SJCRH30 (cell line): ENCODE measurements at regions not wholly inside any gene's neighbourhood (a gene's known extent, or its start where the extent isn't known, plus 50 kb on each side); places are given as distances from the start of the nearest gene placed in this dataset.
"Not testable (repeated sequence)": the region's sequence is repeated elsewhere in the genome, so short reads cannot be mapped to it uniquely, and the experiment has no call there.

ENCODE experiments used
- DNase-seq, 2 experiments: peaks; one replicate each; pipeline ENCODE4 v3.0.0-alpha.2; 2015 to 2020
- H3K27ac ChIP-seq: fragments of 250-450 bp; sonication (Bioruptor Pico); 2 replicates; pipeline ENCODE4 v1.5.1; 2020; ENCODE audit warnings: mild to moderate bottlenecking, moderate library complexity
- H3K27me3 ChIP-seq: fragments of 250-450 bp; sonication (Bioruptor Pico); 2 replicates; pipeline ENCODE4 v1.5.1; 2020; ENCODE audit warnings: mild to moderate bottlenecking, moderate library complexity
- H3K36me3 ChIP-seq: fragments of 250-450 bp; sonication (Bioruptor Pico); 2 replicates; pipeline ENCODE4 v1.5.1; 2020; ENCODE audit warnings: mild to moderate bottlenecking, moderate library complexity
- H3K4me1 ChIP-seq: fragments of 250-450 bp; sonication (Bioruptor Pico); 2 replicates; pipeline ENCODE4 v1.5.1; 2020; ENCODE audit warnings: mild to moderate bottlenecking, moderate library complexity
- H3K4me3 ChIP-seq: fragments of 250-450 bp; sonication (Bioruptor Pico); 2 replicates; pipeline ENCODE4 v1.5.1; 2020; ENCODE audit warnings: mild to moderate bottlenecking, moderate library complexity
- H3K9me3 ChIP-seq: fragments of 250-450 bp; sonication (Bioruptor Pico); replicated peaks from 2 replicates; pipeline ENCODE4 v1.5.1; 2020; ENCODE audit warnings: mild to moderate bottlenecking, moderate library complexity

GRCh38 chr4:103445377-103445776, 247.2 kb upstream of the CENPE start:
- DNase-seq: no peak
- H3K27me3 ChIP-seq: no peaks in the 10 kb centered on the region
- no peaks in the 10 kb centered on the region for H3K4me1 ChIP-seq
- no peak overlapping the region for H3K4me3 ChIP-seq
- H3K27ac ChIP-seq: no peak overlapping the region
- H3K9me3 ChIP-seq: no peaks in the 10 kb centered on the region
- no peaks in the 10 kb centered on the region for H3K36me3 ChIP-seq

- no peaks in the 10 kb centered on the region for H3K9me3 ChIP-seq
- H3K4me3 ChIP-seq: no peak overlapping the region
- no peaks in the 10 kb centered on the region for H3K36me3 ChIP-seq
- peak; percentile 9 to 23 for DNase-seq
- H3K4me1 ChIP-seq: no peaks in the 10 kb centered on the region
- no peak overlapping the region for H3K27ac ChIP-seq
- no peaks in the 10 kb centered on the region for H3K27me3 ChIP-seq
Observed at GRCh38 chr4:103443324-103443723, 245.2 kb upstream of the CENPE start.

- Histone ChIP-seq H3K9me3 (no peaks in the 10 kb centered on the region), H3K4me3 (no peak overlapping the region), H3K4me1 (0 out of 2 replicates have a peak, but pooled peaks cover 2% of the 10 kb centered on the region), H3K27ac (no peak overlapping the region), H3K27me3 (no peaks in the 10 kb centered on the region), H3K36me3 (no peaks in the 10 kb centered on the region)
- peak; percentile 20 to 29 for DNase-seq
Observed at GRCh38 chr4:103429283-103429682, 231.1 kb upstream of the CENPE start.

- no peak overlapping the region for H3K27ac ChIP-seq
- no peaks in the 10 kb centered on the region for H3K27me3 ChIP-seq
- no peak for DNase-seq
- H3K4me3 ChIP-seq: no peak overlapping the region
- no peaks in the 10 kb centered on the region for H3K36me3 ChIP-seq
- no peaks in the 10 kb centered on the region for H3K9me3 ChIP-seq
- 0 out of 2 replicates have a peak, but pooled peaks cover 2% of the 10 kb centered on the region for H3K4me1 ChIP-seq
Observed at GRCh38 chr4:103425406-103425805, 227.3 kb upstream of the CENPE start.

- no peak overlapping the region for H3K4me3 ChIP-seq
- 0 out of 2 replicates have a peak, but pooled peaks cover 2% of the 10 kb centered on the region for H3K4me1 ChIP-seq
- H3K27ac ChIP-seq: no peak overlapping the region
- DNase-seq: no peak
- H3K36me3 ChIP-seq: no peaks in the 10 kb centered on the region
- no peaks in the 10 kb centered on the region for H3K27me3 ChIP-seq
- no peaks in the 10 kb centered on the region for H3K9me3 ChIP-seq
Observed at GRCh38 chr4:103424853-103425252, 226.7 kb upstream of the CENPE start.

GRCh38 chr4:103423261-103423660, 225.1 kb upstream of the CENPE start:
- Histone ChIP-seq H3K27ac (no peak overlapping the region), H3K9me3 (no peaks in the 10 kb centered on the region), H3K4me1 (0 out of 2 replicates have a peak, but pooled peaks cover 2% of the 10 kb centered on the region), H3K4me3 (no peak overlapping the region), H3K27me3 (no peaks in the 10 kb centered on the region), H3K36me3 (no peaks in the 10 kb centered on the region)
- no peak for DNase-seq

- DNase-seq: no peak
- Histone ChIP-seq H3K4me1 (0 out of 2 replicates have a peak, but pooled peaks cover 2% of the 10 kb centered on the region), H3K4me3 (no peak overlapping the region), H3K27ac (no peak overlapping the region), H3K36me3 (no peaks in the 10 kb centered on the region), H3K27me3 (no peaks in the 10 kb centered on the region), H3K9me3 (no peaks in the 10 kb centered on the region)
Observed at GRCh38 chr4:103422467-103423219, 224.5 kb upstream of the CENPE start.

- Histone ChIP-seq H3K9me3 (0 out of 2 replicates have a peak, but pooled peaks cover 2% of the 10 kb centered on the region), H3K27me3 (no peaks in the 10 kb centered on the region), H3K36me3 (no peaks in the 10 kb centered on the region), H3K27ac (peak overlapping the region; percentile 72), H3K4me3 (no peak overlapping the region), H3K4me1 (peaks cover 29% of the 10 kb centered on the region)
- DNase-seq: peak; percentile 80 to 89
Observed at GRCh38 chr4:103415801-103416200, 217.7 kb upstream of the CENPE start.

GRCh38 chr4:103412646-103413045, 214.5 kb upstream of the CENPE start:
- H3K27me3 ChIP-seq, H3K27ac ChIP-seq, H3K9me3 ChIP-seq, H3K36me3 ChIP-seq, H3K4me3 ChIP-seq, DNase-seq: not testable (repeated sequence)
- H3K4me1 ChIP-seq: peaks cover 47% of the 10 kb centered on the region

GRCh38 chr4:103410386-103410785, 212.2 kb upstream of the CENPE start:
- Histone ChIP-seq H3K27ac (peak overlapping the region; percentile 83), H3K4me1 (peaks cover 42% of the 10 kb centered on the region), H3K4me3 (no peak overlapping the region), H3K36me3 (no peaks in the 10 kb centered on the region), H3K9me3 (no peaks in the 10 kb centered on the region), H3K27me3 (no peaks in the 10 kb centered on the region)
- peak; percentile 62 to 79 for DNase-seq

- Histone ChIP-seq H3K27ac (no peak overlapping the region), H3K27me3 (no peaks in the 10 kb centered on the region), H3K36me3 (no peaks in the 10 kb centered on the region), H3K9me3 (no peaks in the 10 kb centered on the region), H3K4me3 (no peak overlapping the region), H3K4me1 (peaks cover 44% of the 10 kb centered on the region)
- no peak for DNase-seq
Observed at GRCh38 chr4:103405415-103405814, 207.3 kb upstream of the CENPE start.

- no peaks in the 10 kb centered on the region for H3K36me3 ChIP-seq
- H3K27ac ChIP-seq: no peak overlapping the region
- peaks cover 34% of the 10 kb centered on the region for H3K4me1 ChIP-seq
- no peak overlapping the region for H3K4me3 ChIP-seq
- DNase-seq: no peak
- H3K27me3 ChIP-seq: no peaks in the 10 kb centered on the region
- H3K9me3 ChIP-seq: no peaks in the 10 kb centered on the region
Observed at GRCh38 chr4:103403619-103404018, 205.5 kb upstream of the CENPE start.

GRCh38 chr4:103402198-103402597, 204.1 kb upstream of the CENPE start:
- Histone ChIP-seq H3K4me3 (no peak overlapping the region), H3K9me3 (no peaks in the 10 kb centered on the region), H3K27me3 (no peaks in the 10 kb centered on the region), H3K27ac (peak overlapping the region; percentile 40), H3K36me3 (no peaks in the 10 kb centered on the region), H3K4me1 (peaks cover 34% of the 10 kb centered on the region)
- peak; percentile 17 to 72 for DNase-seq

- DNase-seq: peak; percentile 45 to 61
- Histone ChIP-seq H3K4me1 (peaks cover 29% of the 10 kb centered on the region), H3K27ac (no peak overlapping the region), H3K4me3 (no peak overlapping the region), H3K27me3 (no peaks in the 10 kb centered on the region), H3K36me3 (no peaks in the 10 kb centered on the region), H3K9me3 (0 out of 2 replicates have a peak, but pooled peaks cover 6% of the 10 kb centered on the region)
Observed at GRCh38 chr4:103400405-103400804, 202.3 kb upstream of the CENPE start.

GRCh38 chr4:103397541-103397940, 199.4 kb upstream of the CENPE start:
- H3K9me3 ChIP-seq: 0 out of 2 replicates have a peak, but pooled peaks cover 6% of the 10 kb centered on the region
- DNase-seq: no peak
- no peak overlapping the region for H3K4me3 ChIP-seq
- no peaks in the 10 kb centered on the region for H3K27me3 ChIP-seq
- H3K36me3 ChIP-seq: no peaks in the 10 kb centered on the region
- peaks cover 22% of the 10 kb centered on the region for H3K4me1 ChIP-seq
- H3K27ac ChIP-seq: no peak overlapping the region

- H3K27me3 ChIP-seq, DNase-seq, H3K4me3 ChIP-seq, H3K4me1 ChIP-seq, H3K27ac ChIP-seq, H3K36me3 ChIP-seq, H3K9me3 ChIP-seq: not testable (repeated sequence)
Observed at GRCh38 chr4:103387508-103388011, 189.4 kb upstream of the CENPE start.
